ENCODE measurements at regions not wholly inside any gene's neighbourhood (a gene's known extent, or its start where the extent isn't known, plus 50 kb on each side); places are given as distances from the start of the nearest gene placed in this dataset.

DNA sequence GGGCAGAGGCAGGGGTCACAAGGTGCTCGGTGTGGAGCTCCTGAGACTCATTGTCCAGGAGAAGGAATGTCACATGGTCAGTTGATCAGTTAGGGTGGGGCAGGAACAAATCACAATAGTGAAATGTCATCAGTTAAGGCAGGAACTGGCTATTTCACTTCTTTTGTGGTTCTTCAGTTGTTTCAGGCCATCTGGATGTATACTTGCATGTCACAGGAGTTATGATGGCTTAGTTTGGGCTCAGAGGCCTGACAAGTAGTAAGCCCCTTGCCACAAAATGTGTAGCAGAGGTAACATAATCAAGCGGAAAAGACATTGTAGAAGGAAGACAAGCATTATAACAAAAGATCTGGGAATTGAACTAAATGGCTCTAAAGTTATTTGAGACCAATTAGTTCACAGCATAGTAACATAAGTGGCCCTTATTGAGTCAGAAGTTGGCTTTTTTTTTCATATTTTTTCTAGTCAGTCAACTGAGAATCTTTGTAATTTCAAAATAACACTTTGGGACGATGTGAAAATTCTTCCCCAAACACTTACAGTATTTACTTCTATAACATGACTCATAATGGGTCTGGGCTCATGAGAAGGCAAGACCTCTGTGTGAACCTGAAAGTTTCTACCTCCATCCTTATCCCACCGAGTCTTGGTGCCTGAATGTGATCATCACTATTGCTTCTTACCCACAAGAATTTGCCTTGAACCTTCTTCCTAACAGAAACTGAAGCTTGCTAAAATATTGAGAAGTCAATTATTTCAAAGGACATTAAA, 137.0 kb upstream of the DPT start:
- Histone ChIP-seq H3K27me3 (ENCODE audit: insufficient read depth in 3 of 3, low read length in 2 of 3) (no peaks in the 10 kb centered on the region), H3K36me3 (ENCODE audit: insufficient read depth in 1 of 2, low read depth in 1 of 2) (no peaks in the 10 kb centered on the region), H3K27ac (no peak overlapping the region), H3K9me3 (no peaks in the 10 kb centered on the region), H3K4me1 (peaks cover 4% of the 10 kb centered on the region), H3K4me3 (no peak overlapping the region)
- intact Hi-C loops (cut with DNase I) = no loop called here
- ATAC-seq = no peak
- no peak for DNase-seq
- TF ChIP-seq, protein P1, sequence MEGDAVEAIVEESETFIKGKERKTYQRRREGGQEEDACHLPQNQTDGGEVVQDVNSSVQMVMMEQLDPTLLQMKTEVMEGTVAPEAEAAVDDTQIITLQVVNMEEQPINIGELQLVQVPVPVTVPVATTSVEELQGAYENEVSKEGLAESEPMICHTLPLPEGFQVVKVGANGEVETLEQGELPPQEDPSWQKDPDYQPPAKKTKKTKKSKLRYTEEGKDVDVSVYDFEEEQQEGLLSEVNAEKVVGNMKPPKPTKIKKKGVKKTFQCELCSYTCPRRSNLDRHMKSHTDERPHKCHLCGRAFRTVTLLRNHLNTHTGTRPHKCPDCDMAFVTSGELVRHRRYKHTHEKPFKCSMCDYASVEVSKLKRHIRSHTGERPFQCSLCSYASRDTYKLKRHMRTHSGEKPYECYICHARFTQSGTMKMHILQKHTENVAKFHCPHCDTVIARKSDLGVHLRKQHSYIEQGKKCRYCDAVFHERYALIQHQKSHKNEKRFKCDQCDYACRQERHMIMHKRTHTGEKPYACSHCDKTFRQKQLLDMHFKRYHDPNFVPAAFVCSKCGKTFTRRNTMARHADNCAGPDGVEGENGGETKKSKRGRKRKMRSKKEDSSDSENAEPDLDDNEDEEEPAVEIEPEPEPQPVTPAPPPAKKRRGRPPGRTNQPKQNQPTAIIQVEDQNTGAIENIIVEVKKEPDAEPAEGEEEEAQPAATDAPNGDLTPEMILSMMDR (IDR thresholded peaks at IDR 0.05) = no peak
- 85 to 93% (median 90%) methylated on average over 4 of the region's 4 CpGs for WGBS, 3 donors

DNA sequence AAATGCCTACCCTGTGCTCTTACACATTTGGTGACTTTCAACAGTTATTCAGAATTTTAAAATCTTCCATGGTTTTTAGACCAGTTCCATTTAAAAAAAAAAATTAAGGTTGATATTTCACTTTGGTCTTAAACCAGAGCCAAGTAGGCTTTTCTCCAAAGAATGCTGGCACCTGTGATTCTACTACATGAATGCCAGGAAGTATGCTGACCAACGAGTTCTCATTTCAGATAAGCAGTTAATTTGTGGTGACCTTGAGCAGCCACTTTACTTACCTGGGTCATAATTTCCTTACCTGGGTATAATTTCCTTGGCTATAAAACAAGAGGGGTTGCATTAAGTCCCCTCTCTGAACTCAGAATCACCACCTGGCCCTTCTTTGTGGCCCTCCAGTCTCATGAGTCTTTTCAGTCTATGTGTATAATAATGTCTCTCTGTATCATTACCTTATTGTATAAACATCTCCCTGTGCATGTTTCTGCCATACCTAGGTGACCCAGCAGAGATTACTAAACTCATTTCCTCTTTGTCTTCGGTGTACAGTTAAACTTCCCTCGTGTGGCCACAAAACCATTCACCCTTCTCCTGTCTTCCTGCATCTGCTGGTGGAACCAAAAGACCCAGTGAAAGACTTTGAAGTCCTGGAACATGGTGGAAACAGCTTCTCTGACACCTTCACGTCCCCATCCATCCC, 139.1 kb upstream of the DPT start:
- no peak for ATAC-seq
- Histone ChIP-seq H3K4me1 (peaks cover 4% of the 10 kb centered on the region), H3K9me3 (no peaks in the 10 kb centered on the region), H3K4me3 (no peak overlapping the region), H3K27me3 (ENCODE audit: insufficient read depth in 3 of 3, low read length in 2 of 3) (no peaks in the 10 kb centered on the region), H3K27ac (no peak overlapping the region), H3K36me3 (ENCODE audit: insufficient read depth in 1 of 2, low read depth in 1 of 2) (no peaks in the 10 kb centered on the region)
- 50 to 59% (median 56%) methylated on average over 4 of the region's 4 CpGs for WGBS, 3 donors
- DNase-seq = no peak
- TF ChIP-seq, protein P1 (IDR thresholded peaks at IDR 0.05) = no peak
- intact Hi-C loops (cut with DNase I) = no loop called here

DNA sequence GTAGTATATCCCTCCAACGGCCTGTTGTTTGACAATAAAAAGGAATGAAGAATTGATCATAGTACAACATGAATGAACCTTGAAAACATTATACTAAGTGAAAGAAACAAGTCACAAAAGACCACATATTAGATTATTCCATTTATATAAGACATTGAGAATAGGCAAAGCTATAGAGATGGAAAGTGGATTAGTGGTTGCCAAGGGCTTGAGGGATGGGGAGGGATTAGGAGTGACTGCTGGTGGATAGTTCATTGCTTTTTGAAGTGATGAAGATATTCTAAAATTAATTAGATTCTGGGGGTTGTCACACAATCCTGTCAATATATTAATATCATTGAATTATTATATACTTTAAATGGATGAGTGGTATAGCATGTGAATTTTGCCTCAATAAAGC, 142.5 kb upstream of the DPT start:
- H3K27me3 ChIP-seq (ENCODE audit: insufficient read depth in 3 of 3, low read length in 2 of 3) = no peaks in the 10 kb centered on the region
- H3K4me3 ChIP-seq = no peak overlapping the region
- no peak overlapping the region for H3K27ac ChIP-seq
- WGBS, 3 donors = 90 to 93% (median 93%) methylated on average over 1 of the region's 1 CpG
- H3K36me3 ChIP-seq (ENCODE audit: insufficient read depth in 1 of 2, low read depth in 1 of 2) = no peaks in the 10 kb centered on the region
- TF ChIP-seq, protein P1 (IDR thresholded peaks at IDR 0.05) = no peak
- DNase-seq = no peak
- H3K9me3 ChIP-seq = no peaks in the 10 kb centered on the region
- intact Hi-C loops (cut with DNase I) = no loop called here
- H3K4me1 ChIP-seq = no peaks in the 10 kb centered on the region
- no peak for ATAC-seq

DNA sequence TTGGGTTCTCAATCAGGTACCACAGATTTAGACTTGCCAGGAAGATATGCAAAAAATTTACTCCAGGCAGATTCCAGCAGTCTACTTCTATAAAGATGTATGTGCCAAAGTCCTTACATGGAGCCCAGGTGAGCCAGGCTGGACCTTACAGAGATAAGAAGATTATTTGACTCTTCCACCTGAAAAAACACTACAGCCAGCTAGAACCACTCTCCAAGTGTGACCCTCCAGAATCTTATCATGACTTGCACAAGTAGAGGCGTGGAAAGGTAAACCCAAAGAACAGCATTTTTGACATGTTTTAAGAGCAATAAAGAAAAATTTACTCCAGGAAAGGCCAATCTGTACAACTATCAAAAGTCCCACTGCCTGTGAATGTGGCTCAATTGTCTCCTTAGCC, 146.8 kb upstream of the DPT start:
- WGBS, 3 donors = 96 to 100% (median 96%) methylated on average over 1 of the region's 1 CpG

More for the DNA sequence above, 146.8 kb upstream of the DPT start:
- ATAC-seq = no peak
- Histone ChIP-seq H3K4me3 (no peak overlapping the region), H3K27me3 (ENCODE audit: insufficient read depth in 3 of 3, low read length in 2 of 3) (no peaks in the 10 kb centered on the region), H3K36me3 (ENCODE audit: insufficient read depth in 1 of 2, low read depth in 1 of 2) (no peaks in the 10 kb centered on the region), H3K27ac (no peak overlapping the region), H3K9me3 (no peaks in the 10 kb centered on the region), H3K4me1 (peaks cover 15% of the 10 kb centered on the region)
- TF ChIP-seq, protein P1 (IDR thresholded peaks at IDR 0.05) = no peak
- no peak for DNase-seq
- intact Hi-C loops (cut with DNase I) = no loop called here
